HCT116 (cell line): ENCODE measurements at regions not wholly inside any gene's neighbourhood (a gene's known extent, or its start where the extent isn't known, plus 50 kb on each side); places are given as distances from the start of the nearest gene placed in this dataset.

Source experiments
- ATAC-seq: fragments of 200-7000 bp; cut with Tn5 transposase; 2 replicates; pipeline ENCODE4 v1.9.1; 2020; ENCODE audit warnings: mild to moderate bottlenecking, moderate library complexity
- BruUV-seq: library from RNA; stranded (reverse); fragments of 400-500 nt; replicated peaks from 2 replicates; lab custom pipeline; 2021; lab: Mats Ljungman, UMichigan
- CTCF ChIA-PET: fragments of 300-600 bp; sonication (Branson Sonifier 250); formaldehyde crosslinking; loops from one replicate; lab custom pipeline; 2021; ENCODE audit warnings: antibody characterized with exemption; lab: Charles Lee
- POLR2A ChIA-PET: fragments of 300-600, 350-600 bp; sonication (Branson Sonifier 250); formaldehyde crosslinking; loops from one replicate; lab custom pipeline; 2021; ENCODE audit warnings: antibody characterized with exemption; lab: Charles Lee
- RAD21 ChIA-PET, 2 experiments: fragments of 300-600 bp; sonication (Branson Sonifier 250); formaldehyde crosslinking; loops; one replicate each; lab custom pipeline; 2023; ENCODE audit warnings: low total read pairs in 2 of 2; ENCODE audit not compliant: uncharacterized antibody in 2 of 2, unreplicated experiment in 2 of 2, low non-redundant PET in 1 of 2; lab: Charles Lee
- DNase-seq: peaks from one replicate; pipeline ENCODE4 v3.0.0-alpha.2; 2010; ENCODE audit warnings: low read depth, low spot score
- H2AFZ ChIP-seq: fragments of 200-600 bp; shearing (Covaris generic), sonication (generic); 2 replicates; pipeline ENCODE4 v1.6.1; 2017; ENCODE audit warnings: low read depth, mixed run types, mixed read lengths, antibody characterized with exemption, low read length; ENCODE audit not compliant: poor library complexity, severe bottlenecking
- H3K27ac ChIP-seq: 2 replicates; pipeline ENCODE4 v1.5.1; 2012; ENCODE audit warnings: low read depth, low read length
- H3K27me3 ChIP-seq: fragments of 200-600 bp; sonication (generic); 2 replicates; pipeline ENCODE4 v1.6.1; 2016; ENCODE audit warnings: mixed run types, low read length, mixed read lengths; ENCODE audit not compliant: insufficient read depth
- H3K36me3 ChIP-seq, 2 experiments: fragments of 200-500 bp in 1 of 2; fragments of 200-600 bp in 1 of 2; sonication (Bioruptor generic) in 1 of 2; sonication (generic) in 1 of 2; 2 replicates each; pipeline versions ENCODE4 v1.5.1 to v1.6.1; 2014 to 2016; ENCODE audit warnings: low read length in 2 of 2, inconsistent platforms in 1 of 2, mixed read lengths in 1 of 2, mixed run types in 1 of 2; ENCODE audit not compliant: insufficient read depth in 2 of 2, control insufficient read depth in 1 of 2
- H3K4me1 ChIP-seq, 2 experiments: fragments of 200-600 bp in 1 of 2; sonication (generic) in 1 of 2; 2 replicates each; pipeline versions ENCODE4 v1.5.1 to v1.6.1; 2012 to 2017; ENCODE audit warnings: low read length in 2 of 2, inconsistent platforms in 1 of 2, mild to moderate bottlenecking in 1 of 2, mixed read lengths in 1 of 2, mixed run types in 1 of 2, moderate library complexity in 1 of 2; ENCODE audit not compliant: insufficient read depth in 2 of 2, control insufficient read depth in 1 of 2
- H3K4me2 ChIP-seq: fragments of 200-600 bp; sonication (generic); 2 replicates; pipeline ENCODE4 v1.6.1; 2017; ENCODE audit warnings: mixed run types, low read length, mixed read lengths
- H3K4me3 ChIP-seq, 2 experiments: fragments of 200-600 bp in 1 of 2; sonication (generic) in 1 of 2; replicated peaks in 1 of 2; 2 replicates each; pipeline ENCODE4 v1.5.1; 2011 to 2016; ENCODE audit warnings: low read length in 2 of 2, control low read depth in 1 of 2, low read depth in 1 of 2, mild to moderate bottlenecking in 1 of 2, mixed read lengths in 1 of 2, mixed run types in 1 of 2
- H3K79me2 ChIP-seq: fragments of 200-600 bp; sonication (generic); 2 replicates; pipeline ENCODE4 v1.6.1; 2017; ENCODE audit warnings: mild to moderate bottlenecking, mixed run types, low read length, moderate library complexity, mixed read lengths; ENCODE audit not compliant: insufficient read depth
- H3K9ac ChIP-seq: fragments of 200-600 bp; sonication (generic); 2 replicates; pipeline ENCODE4 v1.6.1; 2016; ENCODE audit warnings: low read length, mixed read lengths
- H3K9me2 ChIP-seq: fragments of 200-600 bp; sonication (generic), shearing (Covaris generic); 2 replicates; pipeline ENCODE4 v1.6.1; 2017; ENCODE audit warnings: mixed run types, mild to moderate bottlenecking, moderate library complexity; ENCODE audit not compliant: insufficient read depth
- H3K9me3 ChIP-seq, 2 experiments: fragments of 200-500 bp in 1 of 2; fragments of 200-600 bp in 1 of 2; sonication (Bioruptor generic) in 1 of 2; sonication (generic) in 1 of 2; 2 replicates each; pipeline ENCODE4 v1.6.1; 2014 to 2017; ENCODE audit warnings: low read length in 2 of 2, mixed read lengths in 2 of 2, inconsistent platforms in 1 of 2, low read depth in 1 of 2, mild to moderate bottlenecking in 1 of 2, mixed run types in 1 of 2, moderate library complexity in 1 of 2; ENCODE audit not compliant: control insufficient read depth in 1 of 2, insufficient read depth in 1 of 2
- H4K20me1 ChIP-seq: fragments of 200-600 bp; sonication (generic), shearing (Covaris generic); 2 replicates; pipeline ENCODE4 v1.6.1; 2017; ENCODE audit warnings: mixed run types, mild to moderate bottlenecking, moderate library complexity; ENCODE audit not compliant: insufficient read depth
- CEBPB ChIP-seq: IDR thresholded peaks from 2 replicates; pipeline ENCODE4 v1.6.1; 2012; ENCODE audit warnings: low read depth
- FOSL1 ChIP-seq: IDR thresholded peaks from 2 replicates; pipeline ENCODE4 v1.6.1; 2012; ENCODE audit warnings: low read depth
- RAD21 ChIP-seq: IDR thresholded peaks from 2 replicates; pipeline ENCODE4 v1.6.1; 2012; ENCODE audit warnings: low read depth, mild to moderate bottlenecking
- SRF ChIP-seq: IDR thresholded peaks from 2 replicates; pipeline ENCODE4 v1.6.1; 2012; ENCODE audit warnings: low read depth
- YY1 ChIP-seq: IDR thresholded peaks from 2 replicates; pipeline ENCODE4 v1.6.1; 2011; ENCODE audit warnings: low read length, low read depth, moderate library complexity, mild to moderate bottlenecking; ENCODE audit not compliant: insufficient replicate concordance; ENCODE audit errors: extremely low read depth
- intact Hi-C: fragments of 100-400 bp; cut with micrococcal nuclease; formaldehyde crosslinking; loops from 2 replicates; pipeline ENCODE4 v1.10.0; 2022
- TF ChIP-seq, protein P1 (sequence below): IDR thresholded peaks from 2 replicates; pipeline ENCODE4 v1.6.1; 2011; ENCODE audit warnings: mild to moderate bottlenecking, low read length, moderate library complexity; ENCODE audit not compliant: insufficient replicate concordance; ENCODE audit errors: extremely low read depth

DNA sequence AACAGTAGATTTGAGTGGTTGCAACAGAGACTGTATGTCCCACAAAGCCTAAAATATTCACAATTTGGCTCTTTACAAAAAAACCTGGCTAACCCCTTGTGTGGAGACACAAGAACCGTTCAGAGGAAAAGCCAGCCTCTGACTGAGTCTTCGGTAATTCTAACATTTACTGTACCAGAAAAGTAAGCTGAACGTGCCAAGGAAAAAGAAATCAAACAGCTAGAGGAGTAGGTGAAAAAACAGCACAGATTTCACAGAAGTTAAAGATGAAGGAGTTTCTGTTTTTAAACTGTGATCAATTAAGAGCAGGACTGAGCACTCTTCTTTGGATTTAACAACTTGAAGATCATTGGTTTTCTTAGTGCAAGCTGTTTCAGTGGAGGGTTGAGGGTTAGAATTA lies 424.7 kb upstream of the KIRREL3 start:
- BruUV-seq = no TSS peak
- H4K20me1 ChIP-seq = no peaks in the 10 kb centered on the region
- H3K4me1 ChIP-seq = no peaks in the 10 kb centered on the region
- peaks cover 9 to 13% of the 10 kb centered on the region in 2 experiments; a peak in 2 of 4 replicates for H3K9me3 ChIP-seq
- no peak for ATAC-seq
- H3K27ac ChIP-seq = no peak overlapping the region
- POLR2A ChIA-PET = no interaction called here
- no peak overlapping the region for H3K4me2 ChIP-seq
- no peak overlapping the region for H2AFZ ChIP-seq
- TF ChIP-seq CEBPB (no peak), YY1 (no peak), RAD21 (no peak), SRF (no peak), FOSL1 (no peak)
- TF ChIP-seq, all 23 proteins: peak for 0
- Histone ChIP-seq H3K9ac (no peak overlapping the region), H3K27me3 (no peaks in the 10 kb centered on the region), H3K79me2 (no peaks in the 10 kb centered on the region), H3K9me2 (no peaks in the 10 kb centered on the region), H3K36me3 (no peaks in the 10 kb centered on the region), H3K4me3 (no peak overlapping the region)
- CTCF ChIA-PET = no interaction called here
- no peak for DNase-seq
- intact Hi-C loops = no loop called here
- RAD21 ChIA-PET = no interaction called here

DNA sequence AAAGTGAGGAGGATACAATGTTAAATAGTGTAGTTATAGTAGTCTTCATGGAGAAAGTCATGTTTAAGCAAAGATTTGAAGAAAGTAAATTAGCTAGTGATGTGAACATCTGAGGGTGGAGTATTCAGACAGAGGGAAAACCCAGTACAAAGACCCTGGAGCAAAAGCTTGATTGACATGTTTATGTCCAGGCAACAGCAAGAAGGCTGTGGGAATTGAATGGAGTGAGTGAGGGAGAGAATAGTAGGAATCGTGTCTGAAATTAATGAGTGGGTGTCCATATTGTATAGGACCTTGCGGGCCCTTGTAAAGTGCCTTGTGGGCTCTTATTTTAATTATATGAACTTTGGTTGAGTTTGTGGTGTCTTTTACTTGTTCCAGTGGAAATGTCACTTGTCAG lies 424.1 kb upstream of the KIRREL3 start:
- ChIA-PET RAD21 (no interaction called here), CTCF (no interaction called here), POLR2A (no interaction called here)
- Histone ChIP-seq H3K9ac (no peak overlapping the region), H3K9me3 (peaks cover 9 to 10% of the 10 kb centered on the region in 2 experiments; a peak in 2 of 4 replicates), H3K27me3 (no peaks in the 10 kb centered on the region), H3K36me3 (no peaks in the 10 kb centered on the region), H2AFZ (no peak overlapping the region), H3K79me2 (no peaks in the 10 kb centered on the region), H4K20me1 (no peaks in the 10 kb centered on the region), H3K27ac (no peak overlapping the region), H3K4me1 (no peaks in the 10 kb centered on the region), H3K4me2 (no peak overlapping the region), H3K9me2 (no peaks in the 10 kb centered on the region), H3K4me3 (no peak overlapping the region)
- TF ChIP-seq, protein P1, sequence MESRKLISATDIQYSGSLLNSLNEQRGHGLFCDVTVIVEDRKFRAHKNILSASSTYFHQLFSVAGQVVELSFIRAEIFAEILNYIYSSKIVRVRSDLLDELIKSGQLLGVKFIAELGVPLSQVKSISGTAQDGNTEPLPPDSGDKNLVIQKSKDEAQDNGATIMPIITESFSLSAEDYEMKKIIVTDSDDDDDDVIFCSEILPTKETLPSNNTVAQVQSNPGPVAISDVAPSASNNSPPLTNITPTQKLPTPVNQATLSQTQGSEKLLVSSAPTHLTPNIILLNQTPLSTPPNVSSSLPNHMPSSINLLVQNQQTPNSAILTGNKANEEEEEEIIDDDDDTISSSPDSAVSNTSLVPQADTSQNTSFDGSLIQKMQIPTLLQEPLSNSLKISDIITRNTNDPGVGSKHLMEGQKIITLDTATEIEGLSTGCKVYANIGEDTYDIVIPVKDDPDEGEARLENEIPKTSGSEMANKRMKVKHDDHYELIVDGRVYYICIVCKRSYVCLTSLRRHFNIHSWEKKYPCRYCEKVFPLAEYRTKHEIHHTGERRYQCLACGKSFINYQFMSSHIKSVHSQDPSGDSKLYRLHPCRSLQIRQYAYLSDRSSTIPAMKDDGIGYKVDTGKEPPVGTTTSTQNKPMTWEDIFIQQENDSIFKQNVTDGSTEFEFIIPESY = no peak
- no peak for ATAC-seq
- intact Hi-C loops = no loop called here
- DNase-seq = no peak
- BruUV-seq = no TSS peak
